Testis (tissue), 2 donors: ENCODE measurements at regions not wholly inside any gene's neighbourhood (a gene's known extent, or its start where the extent isn't known, plus 50 kb on each side); places are given as distances from the start of the nearest gene placed in this dataset.

Experiments used
- POLR2A ChIP-seq: fragments of 450-650 bp; IDR thresholded peaks from one replicate; pipeline ENCODE4 v1.6.1; 2017; ENCODE audit warnings: antibody characterized with exemption, mild to moderate bottlenecking, moderate library complexity
- TF ChIP-seq, protein P1 (sequence below), 3 experiments: fragments of 450-650 bp in 2 of 3; fragments of 200-600 bp in 1 of 3; sonication (generic) in 1 of 3; IDR thresholded peaks; one replicate each; pipeline ENCODE4 v1.5.1; 2016 to 2019; ENCODE audit warnings: antibody characterized with exemption in 3 of 3, mild to moderate bottlenecking in 2 of 3, moderate library complexity in 1 of 3

DNA sequence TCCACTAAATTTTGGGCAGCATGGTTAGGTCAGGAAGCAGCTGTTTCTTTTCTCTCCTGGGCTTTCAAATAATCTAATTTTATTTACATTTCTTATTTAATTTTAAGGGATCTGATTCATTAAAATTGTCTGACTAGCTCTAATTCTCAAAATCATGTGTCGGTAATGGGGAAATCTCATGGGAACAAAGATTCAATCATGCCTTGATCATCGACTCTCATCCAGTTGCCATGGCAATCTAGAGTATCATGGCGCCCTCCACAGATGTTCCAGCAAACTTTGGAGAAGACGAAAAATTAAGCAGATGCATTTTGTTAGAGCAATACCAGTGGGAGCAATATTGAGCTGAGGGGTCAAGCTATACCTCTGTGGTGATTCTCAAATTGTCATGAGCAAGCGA, 358.0 kb upstream of the CDH4 start:
- TF ChIP-seq, protein P1, sequence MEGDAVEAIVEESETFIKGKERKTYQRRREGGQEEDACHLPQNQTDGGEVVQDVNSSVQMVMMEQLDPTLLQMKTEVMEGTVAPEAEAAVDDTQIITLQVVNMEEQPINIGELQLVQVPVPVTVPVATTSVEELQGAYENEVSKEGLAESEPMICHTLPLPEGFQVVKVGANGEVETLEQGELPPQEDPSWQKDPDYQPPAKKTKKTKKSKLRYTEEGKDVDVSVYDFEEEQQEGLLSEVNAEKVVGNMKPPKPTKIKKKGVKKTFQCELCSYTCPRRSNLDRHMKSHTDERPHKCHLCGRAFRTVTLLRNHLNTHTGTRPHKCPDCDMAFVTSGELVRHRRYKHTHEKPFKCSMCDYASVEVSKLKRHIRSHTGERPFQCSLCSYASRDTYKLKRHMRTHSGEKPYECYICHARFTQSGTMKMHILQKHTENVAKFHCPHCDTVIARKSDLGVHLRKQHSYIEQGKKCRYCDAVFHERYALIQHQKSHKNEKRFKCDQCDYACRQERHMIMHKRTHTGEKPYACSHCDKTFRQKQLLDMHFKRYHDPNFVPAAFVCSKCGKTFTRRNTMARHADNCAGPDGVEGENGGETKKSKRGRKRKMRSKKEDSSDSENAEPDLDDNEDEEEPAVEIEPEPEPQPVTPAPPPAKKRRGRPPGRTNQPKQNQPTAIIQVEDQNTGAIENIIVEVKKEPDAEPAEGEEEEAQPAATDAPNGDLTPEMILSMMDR (IDR thresholded peaks at IDR 0.05), result no peak
- TF ChIP-seq POLR2A, result no peak
